Right lung (tissue), 2 donors: ENCODE measurements at regions not wholly inside any gene's neighbourhood (a gene's known extent, or its start where the extent isn't known, plus 50 kb on each side); places are given as distances from the start of the nearest gene placed in this dataset.
"Not testable (repeated sequence)": the region's sequence is repeated elsewhere in the genome, so short reads cannot be mapped to it uniquely, and the experiment has no call there.

ENCODE experiments used
- DNase-seq, 2 donors: peaks; one replicate each; pipeline ENCODE4 v3.0.0-alpha.2; 2013

DNA sequence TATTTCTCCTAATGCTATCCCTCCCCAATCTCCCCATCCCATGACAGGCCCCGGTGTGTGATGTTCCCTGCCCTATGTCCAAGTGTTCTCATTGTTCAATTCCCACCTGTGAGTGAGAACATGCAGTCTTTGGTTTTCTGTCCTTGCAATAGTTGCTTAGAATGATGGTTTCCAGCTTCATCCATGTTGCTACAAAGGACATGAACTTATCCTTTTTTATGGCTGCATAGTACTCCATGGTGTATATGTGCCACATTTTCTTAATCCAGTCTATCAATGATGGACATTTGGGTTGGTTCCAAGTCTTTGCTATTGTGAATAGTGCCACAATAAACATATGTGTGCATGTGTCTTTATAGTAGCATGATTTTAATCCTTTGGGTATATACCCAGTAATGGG lies 51.3 kb upstream of the RIOK2 start:
- DNase-seq, result not testable (repeated sequence)

GRCh38 chr5:97242341-97242740 lies 59.3 kb upstream of the RIOK2 start:
- peak in 1 of 2 donors; percentile 21 for DNase-seq

- DNase-seq, result no peak
Measured at GRCh38 chr5:97243353-97243752, 60.3 kb upstream of the RIOK2 start.

GRCh38 chr5:97245386-97245785 lies 62.3 kb upstream of the RIOK2 start:
- no peak for DNase-seq

GRCh38 chr5:97250113-97250512 lies 67.1 kb upstream of the RIOK2 start:
- no peak for DNase-seq

DNA sequence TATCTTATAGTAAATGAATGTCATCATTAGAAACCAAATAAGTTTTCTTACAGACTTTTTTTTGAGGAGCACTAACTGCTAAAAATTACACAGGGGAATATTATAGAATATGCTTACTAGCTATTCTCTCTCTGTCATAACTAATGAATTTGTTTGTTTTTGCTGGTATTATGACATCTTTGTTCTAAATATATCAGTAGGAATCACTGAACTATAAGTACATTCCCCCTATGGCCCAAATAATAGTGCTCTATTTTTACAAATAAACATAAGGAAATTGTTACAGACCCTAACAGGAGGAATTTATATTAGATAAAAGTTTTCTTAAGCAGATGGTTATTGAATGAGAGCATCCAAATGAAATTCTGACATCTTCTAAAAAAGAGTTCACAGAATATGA lies 83.0 kb upstream of the RIOK2 start:
- DNase-seq, result no peak

GRCh38 chr5:97266576-97266975 lies 83.5 kb upstream of the RIOK2 start:
- peak; percentile 60 to 61 for DNase-seq

- no peak for DNase-seq
Measured at GRCh38 chr5:97267767-97268166, 84.7 kb upstream of the RIOK2 start.

DNA sequence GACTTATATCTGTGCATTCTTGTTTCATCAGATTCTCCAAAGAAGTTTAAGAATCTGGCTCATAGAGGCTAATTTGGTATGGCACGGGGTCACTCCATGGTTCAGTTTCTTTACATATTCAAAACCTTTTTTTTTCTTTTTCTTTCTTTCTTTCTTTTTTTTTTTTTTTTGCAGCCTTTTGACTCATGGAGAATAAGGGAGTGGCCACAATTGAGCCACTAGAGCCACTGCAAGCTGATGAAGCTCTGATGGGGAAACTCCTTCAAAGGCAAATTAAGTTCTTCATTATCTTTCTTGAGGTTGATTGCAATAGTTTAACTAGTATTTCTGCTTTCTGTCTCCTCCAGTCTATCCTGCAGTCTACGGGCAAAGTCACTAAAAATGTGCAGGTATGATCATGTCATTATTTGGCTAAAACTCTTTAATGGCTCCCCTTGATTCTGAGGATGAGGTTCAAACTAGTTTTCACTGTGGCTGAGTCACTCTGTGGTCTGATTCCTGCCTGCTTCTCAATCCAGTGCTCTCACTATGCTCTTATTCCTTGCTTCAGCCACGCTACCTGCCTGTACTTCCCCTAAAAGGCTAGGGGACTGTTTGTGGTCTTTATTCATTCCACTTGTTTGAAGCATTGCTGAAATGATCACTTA lies 93.5 kb upstream of the RIOK2 start:
- no peak for DNase-seq

- DNase-seq, result no peak
Measured at GRCh38 chr5:97281257-97281656, 98.2 kb upstream of the RIOK2 start.

DNA sequence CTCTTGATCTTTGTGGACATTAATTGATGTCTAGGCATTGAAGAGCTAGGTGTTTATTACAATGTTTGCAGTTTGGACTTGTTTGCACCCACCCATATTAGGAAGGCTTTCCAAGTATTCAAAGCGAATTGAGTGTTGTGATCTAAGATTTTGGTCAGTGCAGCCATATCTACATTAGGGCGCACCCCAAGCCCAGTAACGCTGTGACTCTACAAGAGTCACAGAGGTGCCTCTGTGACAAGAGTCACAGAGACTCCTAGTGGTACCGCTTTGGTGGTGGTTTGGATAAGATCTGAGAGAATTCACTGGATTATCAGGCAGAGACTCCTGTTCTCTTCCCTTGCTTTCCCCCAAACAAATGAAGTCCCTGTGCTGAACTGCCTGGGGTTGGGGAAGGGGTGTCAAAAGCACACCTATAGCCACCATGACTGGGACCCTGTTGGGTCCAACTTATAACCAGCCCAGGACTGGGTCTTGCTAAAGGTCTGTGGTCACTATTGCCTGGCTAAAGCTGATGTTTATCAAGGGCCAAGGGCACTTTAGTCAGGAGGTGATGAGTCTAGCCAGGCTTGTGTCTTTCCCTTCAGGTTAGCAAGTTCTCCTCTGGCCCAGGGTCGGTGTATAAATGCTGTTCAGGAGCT lies 114.1 kb upstream of the RIOK2 start:
- peak in 1 of 2 donors; percentile 1 for DNase-seq

GRCh38 chr5:97297704-97298091 lies 114.7 kb upstream of the RIOK2 start:
- DNase-seq, result no peak

- DNase-seq, result not testable (repeated sequence)
Measured at GRCh38 chr5:97301181-97301580, 118.1 kb upstream of the RIOK2 start.

DNA sequence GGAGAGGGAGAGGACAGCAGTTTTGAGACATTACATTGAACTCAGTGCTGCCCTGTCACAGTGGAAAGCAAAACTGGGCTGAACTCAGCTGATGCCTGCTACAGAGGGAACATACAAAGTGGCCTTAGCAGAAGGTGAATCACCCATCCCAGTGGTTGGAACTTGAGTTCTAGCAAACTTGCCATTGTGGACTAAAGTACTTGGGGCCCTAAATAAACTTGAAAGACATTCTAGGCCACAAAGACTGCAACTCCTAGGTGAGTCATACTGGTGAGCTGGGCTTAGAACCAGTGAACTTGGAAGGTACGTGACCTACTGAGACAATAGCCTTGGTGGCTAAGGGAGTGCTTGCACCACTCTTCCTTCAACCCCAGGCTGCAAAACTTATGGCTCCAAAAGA lies 155.7 kb upstream of the RIOK2 start:
- no peak for DNase-seq

GRCh38 chr5:97355775-97356174 lies 172.7 kb upstream of the RIOK2 start:
- no peak for DNase-seq

- DNase-seq, result no peak
Measured at GRCh38 chr5:97363577-97363976, 180.5 kb upstream of the RIOK2 start.

- peak; percentile 5 to 17 for DNase-seq
Measured at GRCh38 chr5:97364731-97365130, 181.7 kb upstream of the RIOK2 start.

DNA sequence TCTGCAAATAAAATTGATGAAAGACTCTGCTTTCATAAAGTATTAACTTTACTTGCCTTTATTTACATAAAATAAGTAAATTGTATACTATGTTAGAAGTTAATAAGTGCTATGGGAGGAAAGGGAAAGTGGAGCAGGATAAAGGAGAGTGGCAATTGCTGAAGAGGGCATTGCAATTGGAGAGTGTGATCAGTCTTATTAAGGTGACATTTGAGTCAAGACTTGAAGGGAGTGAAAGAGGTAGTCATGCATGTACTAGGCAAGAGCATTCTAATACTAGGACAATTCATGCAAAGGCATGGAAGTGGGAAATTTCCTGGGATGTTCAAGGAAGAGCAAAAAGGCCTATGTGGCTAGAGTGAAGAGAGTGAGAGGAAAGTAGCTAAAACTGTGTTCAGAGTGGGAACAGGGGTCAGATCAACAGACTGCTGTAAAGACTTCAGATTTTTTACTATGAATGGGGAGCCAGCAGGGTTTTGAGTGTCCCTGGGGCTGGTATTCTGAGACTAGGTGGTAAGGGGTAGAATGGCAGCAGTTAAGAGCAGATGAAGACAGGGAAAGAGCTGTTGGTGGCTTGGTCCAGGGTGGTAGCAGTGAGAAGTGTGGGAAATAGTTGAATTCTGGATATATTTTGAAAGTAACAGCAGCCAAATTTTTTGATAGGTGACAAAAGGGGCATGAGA lies 182.3 kb upstream of the RIOK2 start:
- DNase-seq, result peak; percentile 5 to 6

DNA sequence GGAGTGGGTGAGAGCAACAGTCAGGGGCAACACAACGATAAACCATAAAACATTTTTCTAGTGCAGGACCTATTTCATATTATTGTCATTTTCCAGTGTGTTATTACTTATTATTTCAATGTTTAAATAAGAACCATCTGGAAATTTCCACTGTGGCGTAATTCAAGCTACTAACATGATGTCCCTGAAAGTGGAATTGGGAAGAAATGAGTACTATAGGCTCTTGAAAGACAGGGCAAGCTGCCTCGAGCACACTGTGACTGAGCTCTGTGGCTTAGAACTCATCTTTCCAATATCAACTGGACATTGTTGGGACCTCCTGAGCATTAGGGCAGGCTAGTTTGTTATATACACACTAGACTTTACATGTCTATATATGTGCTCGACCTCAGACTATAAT lies 182.9 kb upstream of the RIOK2 start:
- no peak for DNase-seq

GRCh38 chr5:97375959-97376358 lies 192.9 kb upstream of the RIOK2 start:
- no peak for DNase-seq

- DNase-seq, result no peak
Measured at GRCh38 chr5:97377582-97377981, 194.5 kb upstream of the RIOK2 start.

- DNase-seq, result no peak
Measured at GRCh38 chr5:97383996-97384395, 200.9 kb upstream of the RIOK2 start.

- DNase-seq, result no peak
Measured at GRCh38 chr5:97388794-97389193, 205.7 kb upstream of the RIOK2 start.
